ENCODE measurements at regions not wholly inside any gene's neighbourhood (a gene's known extent, or its start where the extent isn't known, plus 50 kb on each side); places are given as distances from the start of the nearest gene placed in this dataset.

- Mint-ChIP-seq H3K27ac (no peak overlapping the region), H3K4me3 (no peak overlapping the region)
- no peak for ATAC-seq
These were observed 92.5 kb upstream of the VIPR2 start for GRCh38 chr7:159237022-159237653.

DNA sequence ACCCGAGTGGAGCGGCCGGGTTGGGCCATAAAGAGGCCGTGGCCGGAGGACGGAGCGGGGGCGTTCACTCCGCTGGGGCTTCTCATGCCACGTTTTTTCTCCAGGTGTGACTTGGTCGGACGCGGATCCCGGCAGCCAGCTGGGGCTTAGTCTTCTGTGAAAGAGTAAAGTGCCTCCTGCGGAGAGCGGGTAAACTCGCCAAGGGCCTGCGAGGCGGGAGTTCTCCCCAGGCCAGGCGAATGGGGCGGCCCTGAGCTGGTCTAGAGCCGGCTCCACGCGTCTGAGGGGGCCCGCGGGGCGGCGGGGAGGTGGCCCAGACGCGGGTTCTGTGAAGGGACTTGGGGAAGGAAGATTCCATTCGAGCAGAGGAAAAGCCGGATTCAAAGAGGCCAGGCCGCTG, 86.3 kb upstream of the VIPR2 start:
- DNase-seq (ENCODE audit: low spot score in 2 of 2) = no peak
- ATAC-seq = no peak
- Mint-ChIP-seq H3K27ac (no peak overlapping the region), H3K36me3 (no peaks in the 10 kb centered on the region), H3K4me1 (no peaks in the 10 kb centered on the region), H3K4me3 (no peak overlapping the region), H3K9me3 (no peaks in the 10 kb centered on the region)

More at GRCh38 chr7:159237022-159237653, 92.5 kb upstream of the VIPR2 start:
- DNase-seq (ENCODE audit: low spot score in 2 of 2) = no peak
- Mint-ChIP-seq H3K9me3 (no peaks in the 10 kb centered on the region), H3K36me3 (no peaks in the 10 kb centered on the region), H3K4me1 (no peaks in the 10 kb centered on the region)

DNA sequence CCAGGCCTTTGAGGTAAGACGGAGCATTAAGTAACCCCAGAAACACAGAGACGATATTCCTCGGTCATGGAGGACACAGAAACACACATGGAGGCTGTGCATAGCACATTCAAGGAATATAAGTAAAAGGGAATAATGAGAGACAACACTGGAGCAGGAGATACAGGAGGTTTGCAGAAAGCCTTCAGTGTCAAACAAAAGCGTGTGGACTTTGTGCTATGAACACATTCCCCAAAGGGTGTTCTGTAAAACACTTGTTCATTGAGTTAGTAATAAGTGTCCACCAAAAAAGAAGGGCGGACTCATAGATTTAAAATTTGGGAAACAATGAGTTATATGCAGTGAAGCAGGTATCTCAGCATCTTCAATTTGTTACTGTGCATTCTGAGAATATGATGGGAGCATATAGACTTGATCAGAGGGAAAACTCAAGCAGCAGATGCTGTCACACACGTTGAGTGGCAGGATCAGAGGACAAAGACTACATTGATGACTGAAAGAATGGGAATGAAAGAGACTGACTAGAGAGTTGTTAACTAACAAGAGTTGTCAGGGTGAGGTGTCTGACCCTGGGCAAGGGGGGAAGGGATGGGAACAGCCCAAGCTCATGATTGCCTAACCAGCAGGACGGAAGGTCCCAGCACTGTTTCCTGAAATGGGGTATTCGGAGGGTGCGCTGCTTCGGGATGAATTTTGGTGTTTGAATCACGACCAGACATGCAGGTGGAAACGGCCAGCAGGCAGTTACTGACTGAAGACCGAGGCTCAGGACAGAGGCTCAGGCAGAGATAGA, 85.2 kb upstream of the VIPR2 start:
- no peak overlapping the region for H3K4me3 Mint-ChIP-seq
- no peak for ATAC-seq
- H3K4me1 Mint-ChIP-seq = no peaks in the 10 kb centered on the region
- no peaks in the 10 kb centered on the region for H3K36me3 Mint-ChIP-seq
- DNase-seq (ENCODE audit: low spot score in 2 of 2) = no peak
- no peak overlapping the region for H3K27ac Mint-ChIP-seq
- H3K9me3 Mint-ChIP-seq = no peaks in the 10 kb centered on the region

GRCh38 chr7:159227433-159227832, 82.8 kb upstream of the VIPR2 start:
- Mint-ChIP-seq H3K36me3 (no peaks in the 10 kb centered on the region), H3K4me3 (no peak overlapping the region), H3K4me1 (no peaks in the 10 kb centered on the region), H3K27ac (no peak overlapping the region), H3K9me3 (no peaks in the 10 kb centered on the region)
- DNase-seq (ENCODE audit: low spot score in 2 of 2) = no peak
- no peak for ATAC-seq

DNA sequence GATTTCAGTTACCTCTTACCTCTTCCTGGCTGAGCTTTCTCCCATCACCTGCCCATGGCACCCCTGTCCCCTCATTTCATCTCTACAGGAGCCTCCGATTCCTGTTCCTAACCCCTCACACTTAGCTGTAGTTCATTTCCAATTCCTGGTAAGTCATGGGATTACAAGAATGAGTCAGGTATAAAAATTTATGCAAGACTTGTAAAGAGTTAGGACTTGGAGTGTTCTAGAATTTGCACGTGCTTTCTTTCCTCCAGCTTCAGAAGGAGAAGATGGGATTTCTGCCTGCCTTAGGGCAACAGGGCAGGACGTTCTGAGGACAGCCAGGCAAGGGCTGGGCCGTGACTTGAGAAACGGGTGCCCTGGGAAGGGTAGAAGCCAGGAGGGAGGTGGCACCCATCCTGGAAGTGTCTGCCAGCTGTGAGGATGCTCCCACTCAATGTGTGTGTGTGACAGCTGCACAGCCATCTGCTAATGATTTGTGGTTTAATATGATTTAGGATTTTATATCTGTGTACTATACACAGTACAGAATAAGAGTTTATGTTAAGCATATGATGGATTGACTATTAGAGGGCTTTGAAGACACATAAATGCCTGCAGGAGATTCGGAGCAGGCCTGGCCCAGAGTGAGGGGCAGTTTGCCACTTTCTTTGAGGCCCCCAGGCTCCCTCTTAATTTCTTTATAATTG, 81.5 kb upstream of the VIPR2 start:
- Mint-ChIP-seq H3K4me3 (no peak overlapping the region), H3K4me1 (no peaks in the 10 kb centered on the region), H3K9me3 (no peaks in the 10 kb centered on the region), H3K36me3 (no peaks in the 10 kb centered on the region), H3K27ac (no peak overlapping the region)
- ATAC-seq = no peak
- DNase-seq (ENCODE audit: low spot score in 2 of 2) = no peak

DNA sequence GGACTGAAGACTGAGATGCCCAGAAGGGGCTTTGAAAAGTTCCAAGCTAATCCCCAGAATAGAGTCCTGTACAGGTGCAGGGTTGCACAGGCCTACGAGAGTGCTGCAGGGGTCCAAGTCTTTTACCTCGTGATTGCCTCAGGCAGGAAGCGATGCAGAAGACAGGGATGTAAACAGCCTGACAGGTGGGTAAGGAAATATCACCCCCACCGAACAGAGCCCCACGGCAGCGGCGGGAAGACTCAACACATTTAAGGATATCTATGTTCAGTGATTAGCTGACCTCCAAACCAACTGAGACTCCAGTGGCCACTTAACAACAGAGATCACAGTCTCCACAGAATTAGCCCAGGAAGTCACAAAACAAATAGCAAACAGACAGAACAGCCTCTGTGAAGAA, 73.9 kb upstream of the VIPR2 start:
- ATAC-seq (no peak), DNase-seq (ENCODE audit: low spot score in 2 of 2) (no peak)
- no peaks in the 10 kb centered on the region for H3K4me1 Mint-ChIP-seq
- no peaks in the 10 kb centered on the region for H3K36me3 Mint-ChIP-seq
- H3K27ac Mint-ChIP-seq = no peak overlapping the region
- no peaks in the 10 kb centered on the region for H3K9me3 Mint-ChIP-seq
- H3K4me3 Mint-ChIP-seq = no peak overlapping the region

DNA sequence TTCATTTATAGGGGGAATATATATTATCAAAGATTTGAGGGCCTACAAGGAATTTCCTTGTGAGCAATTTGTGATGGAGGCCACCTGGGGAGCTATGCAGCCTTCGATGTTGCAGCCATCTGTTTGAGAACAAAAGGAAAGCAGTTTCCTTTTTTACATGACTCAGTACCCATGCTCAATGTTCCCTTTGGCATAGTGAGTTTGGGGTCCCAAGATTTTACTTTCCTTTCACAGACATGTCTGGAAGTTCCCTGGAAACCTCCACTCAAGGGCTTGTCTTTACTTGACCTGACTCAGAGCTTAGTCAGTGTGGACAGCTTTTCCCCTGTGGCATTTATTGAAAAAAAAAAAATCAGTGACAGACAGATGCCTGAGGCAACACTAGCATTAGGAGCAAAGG, 73.5 kb upstream of the VIPR2 start:
- Mint-ChIP-seq H3K27ac (no peak overlapping the region), H3K4me1 (no peaks in the 10 kb centered on the region), H3K36me3 (no peaks in the 10 kb centered on the region), H3K9me3 (no peaks in the 10 kb centered on the region), H3K4me3 (no peak overlapping the region)
- ATAC-seq (no peak), DNase-seq (ENCODE audit: low spot score in 2 of 2) (no peak)

- Mint-ChIP-seq H3K27ac (no peak overlapping the region), H3K9me3 (no peaks in the 10 kb centered on the region), H3K4me1 (peaks cover 5% of the 10 kb centered on the region), H3K36me3 (no peaks in the 10 kb centered on the region), H3K4me3 (no peak overlapping the region)
- no peak for DNase-seq (ENCODE audit: low spot score in 2 of 2)
- no peak for ATAC-seq
These were observed 70.4 kb upstream of the VIPR2 start for GRCh38 chr7:159215076-159215475.

GRCh38 chr7:159213253-159213652, 68.6 kb upstream of the VIPR2 start:
- no peak for DNase-seq (ENCODE audit: low spot score in 2 of 2)
- H3K9me3 Mint-ChIP-seq = no peaks in the 10 kb centered on the region
- H3K4me3 Mint-ChIP-seq = no peak overlapping the region
- peaks cover 5% of the 10 kb centered on the region for H3K4me1 Mint-ChIP-seq
- no peak overlapping the region for H3K27ac Mint-ChIP-seq
- no peak for ATAC-seq
- H3K36me3 Mint-ChIP-seq = no peaks in the 10 kb centered on the region

DNA sequence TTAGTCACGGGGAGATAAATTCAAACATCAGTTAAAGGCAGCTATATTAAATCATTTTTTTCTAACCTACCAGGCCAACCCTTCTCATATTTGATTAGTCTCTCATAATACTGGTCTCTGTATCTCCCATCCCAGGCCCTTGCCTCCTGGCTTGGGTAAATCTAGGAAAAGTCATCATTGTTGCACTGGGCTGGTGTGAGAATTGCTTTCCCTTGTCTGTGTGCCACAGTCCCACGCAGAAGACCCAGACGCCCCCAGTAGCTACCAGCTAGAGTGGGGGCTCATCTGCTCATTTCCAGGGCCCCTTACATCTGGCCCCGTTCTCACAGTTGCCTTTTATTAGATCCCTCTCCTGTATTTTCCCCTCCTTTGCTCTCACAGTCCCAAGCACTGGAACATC, 67.6 kb upstream of the VIPR2 start:
- Mint-ChIP-seq H3K36me3 (no peaks in the 10 kb centered on the region), H3K4me3 (no peak overlapping the region), H3K4me1 (peaks cover 5% of the 10 kb centered on the region), H3K27ac (no peak overlapping the region), H3K9me3 (no peaks in the 10 kb centered on the region)
- DNase-seq (ENCODE audit: low spot score in 2 of 2) (no peak), ATAC-seq (no peak)

- DNase-seq (ENCODE audit: low spot score in 2 of 2) (no peak), ATAC-seq (no peak)
- peak overlapping the region; percentile 58 for H3K27ac Mint-ChIP-seq
- H3K4me1 Mint-ChIP-seq = peaks cover 5% of the 10 kb centered on the region
- H3K9me3 Mint-ChIP-seq = no peaks in the 10 kb centered on the region
- no peak overlapping the region for H3K4me3 Mint-ChIP-seq
- H3K36me3 Mint-ChIP-seq = no peaks in the 10 kb centered on the region
These were observed 67.0 kb upstream of the VIPR2 start for GRCh38 chr7:159211540-159212182.

DNA sequence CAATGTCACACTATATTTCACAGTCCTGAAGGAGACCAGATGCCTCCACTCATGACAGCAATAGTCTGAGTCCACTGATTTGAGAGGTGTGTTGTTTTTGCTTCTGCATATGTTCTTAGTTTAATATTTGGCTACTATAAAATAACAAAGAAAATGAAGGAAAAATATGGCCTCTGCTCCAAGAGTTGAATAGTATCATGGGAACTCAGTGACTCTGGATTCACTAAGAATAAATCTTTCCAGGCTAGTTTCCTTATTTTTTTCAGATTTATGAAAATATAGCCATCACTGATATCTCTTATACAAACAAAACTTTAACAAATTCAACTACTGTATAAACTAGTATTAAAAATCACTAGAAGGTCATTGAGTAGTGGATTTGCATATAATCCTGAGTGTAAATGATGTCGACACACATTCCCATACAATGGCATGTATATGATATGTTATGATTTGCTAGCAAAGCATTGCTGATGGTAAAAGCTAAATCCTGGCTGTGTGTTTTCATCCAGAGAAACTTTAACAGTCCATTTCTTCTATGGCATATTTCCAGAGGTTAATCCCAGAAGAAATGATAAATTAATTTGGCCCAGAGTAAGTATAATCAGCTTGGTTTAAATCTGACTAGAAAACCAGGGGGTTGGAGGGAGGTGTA, 66.0 kb upstream of the VIPR2 start:
- Mint-ChIP-seq H3K36me3 (no peaks in the 10 kb centered on the region), H3K4me3 (no peak overlapping the region), H3K4me1 (peaks cover 5% of the 10 kb centered on the region), H3K27ac (peak overlapping the region; percentile 58), H3K9me3 (no peaks in the 10 kb centered on the region)
- no peak for ATAC-seq
- DNase-seq (ENCODE audit: low spot score in 2 of 2) = no peak

GRCh38 chr7:159209429-159209828, 64.8 kb upstream of the VIPR2 start:
- peak; percentile 64 for ATAC-seq
- H3K27ac Mint-ChIP-seq = no peak overlapping the region
- H3K36me3 Mint-ChIP-seq = no peaks in the 10 kb centered on the region
- no peaks in the 10 kb centered on the region for H3K9me3 Mint-ChIP-seq
- H3K4me1 Mint-ChIP-seq = peaks cover 5% of the 10 kb centered on the region
- DNase-seq (ENCODE audit: low spot score in 2 of 2) = no peak
- no peak overlapping the region for H3K4me3 Mint-ChIP-seq

- Mint-ChIP-seq H3K9me3 (no peaks in the 10 kb centered on the region), H3K27ac (no peak overlapping the region)
These were observed 63.3 kb upstream of the VIPR2 start for GRCh38 chr7:159207951-159208350.

DNA sequence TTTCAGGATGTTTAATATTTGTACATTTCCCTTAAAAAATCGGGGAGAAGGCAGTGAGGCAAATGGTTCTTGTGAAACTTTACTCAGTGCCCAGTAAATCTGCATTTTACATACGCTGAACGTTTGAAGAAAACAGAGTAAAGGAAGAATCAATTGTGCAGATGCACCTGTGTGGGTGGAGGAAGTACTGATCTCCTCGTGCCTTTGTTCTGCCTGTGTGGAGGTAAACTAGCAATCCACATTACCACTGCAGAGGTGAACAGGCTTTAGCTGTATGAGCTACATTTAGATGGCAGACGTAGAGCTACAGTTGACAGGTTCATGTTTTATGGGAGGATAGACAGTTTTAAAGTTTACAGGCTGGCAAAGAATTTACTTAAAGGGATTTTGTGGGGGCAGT, 62.7 kb upstream of the VIPR2 start:
- no peak overlapping the region for H3K27ac Mint-ChIP-seq
- no peaks in the 10 kb centered on the region for H3K9me3 Mint-ChIP-seq
- peaks cover 5% of the 10 kb centered on the region for H3K4me1 Mint-ChIP-seq
- ATAC-seq (no peak), DNase-seq (ENCODE audit: low spot score in 2 of 2) (no peak)
- no peak overlapping the region for H3K4me3 Mint-ChIP-seq
- H3K36me3 Mint-ChIP-seq = no peaks in the 10 kb centered on the region

More at GRCh38 chr7:159207951-159208350, 63.3 kb upstream of the VIPR2 start:
- ATAC-seq (no peak), DNase-seq (ENCODE audit: low spot score in 2 of 2) (no peak)
- Mint-ChIP-seq H3K4me1 (peaks cover 5% of the 10 kb centered on the region), H3K36me3 (no peaks in the 10 kb centered on the region), H3K4me3 (no peak overlapping the region)

Data from stimulated activated effector memory CD8-positive, alpha-beta T cell treated with anti-CD3 and anti-CD28 coated beads, Interleukin-12 subunit alpha, Interleukin-12 subunit beta, amount 100 ng/mL, for 72 hours (primary cell).